ENCODE measurements at regions not wholly inside any gene's neighbourhood (a gene's known extent, or its start where the extent isn't known, plus 50 kb on each side); places are given as distances from the start of the nearest gene placed in this dataset.

DNA sequence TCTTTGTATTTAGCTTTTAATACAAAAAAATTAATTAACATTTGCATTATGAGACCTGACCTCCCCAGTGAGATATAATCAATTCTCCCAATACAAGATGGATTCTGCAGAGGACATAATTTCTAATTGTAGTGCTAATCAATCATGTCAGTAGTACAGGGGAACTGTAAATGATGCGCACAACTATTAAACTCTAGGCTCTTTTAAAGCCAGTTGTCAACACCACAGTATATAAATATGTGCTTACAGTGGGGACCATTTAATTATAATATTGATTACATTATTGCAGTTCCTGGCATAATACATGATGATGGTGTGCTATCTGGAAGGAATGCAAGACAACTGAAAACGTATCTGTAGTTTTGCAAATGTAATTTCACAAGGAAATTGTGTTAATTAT lies 285.6 kb upstream of the EPHA4 start:
- CTCF ChIA-PET, result no interaction called here
- no peaks in the 10 kb centered on the region for H3K4me1 ChIP-seq
- BruUV-seq (replicated peaks), result no TSS peak
- no peaks in the 10 kb centered on the region for H3K4me1 Mint-ChIP-seq (ENCODE audit: low read depth, unreplicated experiment)
- no peaks in the 10 kb centered on the region for H3K36me3 Mint-ChIP-seq (ENCODE audit: insufficient read depth, unreplicated experiment)
- no peak overlapping the region for H3K4me3 Mint-ChIP-seq (ENCODE audit: unreplicated experiment)
- no peaks in the 10 kb centered on the region for H3K9me3 ChIP-seq
- intact Hi-C loops (cut with micrococcal nuclease; ENCODE audit: unreplicated experiment), result no loop called here
- H3K27me3 Mint-ChIP-seq (ENCODE audit: insufficient read depth, unreplicated experiment), result no peaks in the 10 kb centered on the region
- H3K4me3 ChIP-seq (ENCODE audit: low read depth, low read length), result no peak overlapping the region
- POLR2A ChIA-PET, result no interaction called here
- H3K27me3 ChIP-seq (replicated peaks; ENCODE audit: control insufficient read depth, insufficient read depth, low read length), result no peaks in the 10 kb centered on the region
- no peak for TF ChIP-seq CTCF (IDR thresholded peaks at IDR 0.05; ENCODE audit: insufficient read depth in 1 of 2, low read depth in 1 of 2, low read length in 1 of 2, severe bottlenecking in 1 of 2, unreplicated experiment in 1 of 2)
- no peak overlapping the region for H3K27ac Mint-ChIP-seq (ENCODE audit: unreplicated experiment)
- H3K36me3 ChIP-seq (ENCODE audit: control insufficient read depth, insufficient read depth, low read length), result no peaks in the 10 kb centered on the region
- peaks cover 10% of the 10 kb centered on the region for H3K9me3 Mint-ChIP-seq (ENCODE audit: unreplicated experiment)
- no peak for DNase-seq

DNA sequence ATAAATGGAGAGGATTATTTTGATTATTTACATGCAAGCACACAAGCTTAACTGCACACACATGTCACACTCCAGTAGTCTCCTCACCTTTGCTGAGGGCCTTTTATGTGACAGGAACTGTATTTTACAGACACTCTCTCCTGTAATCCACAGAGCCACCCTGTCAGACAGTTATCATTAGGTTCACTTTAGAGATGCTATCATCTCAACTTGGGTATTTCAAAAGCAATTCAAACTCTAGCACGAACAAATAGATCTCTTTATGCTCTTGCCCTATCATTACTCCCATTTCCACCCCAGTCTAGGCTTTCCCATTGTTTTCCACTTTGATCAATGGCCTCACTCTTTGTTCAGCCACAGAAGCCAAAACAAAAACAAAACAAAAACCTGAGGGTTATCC lies 281.2 kb upstream of the EPHA4 start:
- Mint-ChIP-seq H3K4me3 (ENCODE audit: unreplicated experiment) (no peak overlapping the region), H3K27ac (ENCODE audit: unreplicated experiment) (no peak overlapping the region), H3K36me3 (ENCODE audit: insufficient read depth, unreplicated experiment) (no peaks in the 10 kb centered on the region), H3K9me3 (ENCODE audit: unreplicated experiment) (no peaks in the 10 kb centered on the region), H3K27me3 (ENCODE audit: insufficient read depth, unreplicated experiment) (no peaks in the 10 kb centered on the region), H3K4me1 (ENCODE audit: low read depth, unreplicated experiment) (peaks cover 24% of the 10 kb centered on the region)
- no peak overlapping the region for H3K4me3 ChIP-seq (ENCODE audit: low read depth, low read length)
- no peaks in the 10 kb centered on the region for H3K27me3 ChIP-seq (replicated peaks; ENCODE audit: control insufficient read depth, insufficient read depth, low read length)
- peaks cover 24% of the 10 kb centered on the region for H3K4me1 ChIP-seq
- H3K36me3 ChIP-seq (ENCODE audit: control insufficient read depth, insufficient read depth, low read length), result no peaks in the 10 kb centered on the region
- no peak for TF ChIP-seq CTCF (IDR thresholded peaks at IDR 0.05; ENCODE audit: insufficient read depth in 1 of 2, low read depth in 1 of 2, low read length in 1 of 2, severe bottlenecking in 1 of 2, unreplicated experiment in 1 of 2)
- ChIA-PET CTCF (no interaction called here), POLR2A (no interaction called here)
- no peak for DNase-seq
- no TSS peak for BruUV-seq (replicated peaks)
- intact Hi-C loops (cut with micrococcal nuclease; ENCODE audit: unreplicated experiment), result no loop called here
- no peaks in the 10 kb centered on the region for H3K9me3 ChIP-seq

DNA sequence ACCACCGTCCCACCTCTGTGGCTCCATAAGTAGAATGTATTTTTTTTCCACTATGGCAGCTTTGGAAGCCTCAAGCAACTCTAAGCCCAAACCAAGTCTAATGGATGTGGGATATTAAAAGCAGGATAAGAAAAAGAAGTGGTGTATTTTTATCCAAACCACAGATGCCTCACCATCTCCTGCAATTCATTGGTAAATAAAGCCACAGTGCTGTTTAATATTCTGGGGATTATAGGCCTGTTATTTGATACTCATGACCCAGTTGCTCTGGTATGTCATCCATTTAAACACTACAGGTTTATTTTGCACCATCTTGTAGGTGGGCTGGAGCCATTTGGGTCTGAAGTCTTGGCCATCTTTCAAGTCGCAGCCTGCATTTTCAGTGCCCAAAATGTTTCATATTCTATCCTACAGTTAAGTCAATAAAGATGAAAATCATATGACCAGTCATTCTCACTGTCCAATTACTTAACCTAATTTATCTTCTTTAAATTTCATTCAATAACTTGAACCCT lies 279.5 kb upstream of the EPHA4 start:
- no peak for DNase-seq
- BruUV-seq (replicated peaks), result no TSS peak
- POLR2A ChIA-PET, result no interaction called here
- no peak overlapping the region for H3K4me3 ChIP-seq (ENCODE audit: low read depth, low read length)
- Mint-ChIP-seq H3K27me3 (ENCODE audit: insufficient read depth, unreplicated experiment) (no peaks in the 10 kb centered on the region), H3K27ac (ENCODE audit: unreplicated experiment) (no peak overlapping the region), H3K36me3 (ENCODE audit: insufficient read depth, unreplicated experiment) (no peaks in the 10 kb centered on the region), H3K4me3 (ENCODE audit: unreplicated experiment) (no peak overlapping the region), H3K9me3 (ENCODE audit: unreplicated experiment) (no peaks in the 10 kb centered on the region), H3K4me1 (ENCODE audit: low read depth, unreplicated experiment) (peaks cover 27% of the 10 kb centered on the region)
- TF ChIP-seq CTCF (IDR thresholded peaks at IDR 0.05; ENCODE audit: insufficient read depth in 1 of 2, low read depth in 1 of 2, low read length in 1 of 2, severe bottlenecking in 1 of 2, unreplicated experiment in 1 of 2), result no peak
- peaks cover 37% of the 10 kb centered on the region for H3K4me1 ChIP-seq
- no peaks in the 10 kb centered on the region for H3K9me3 ChIP-seq
- CTCF ChIA-PET, result no interaction called here
- intact Hi-C loops (cut with micrococcal nuclease; ENCODE audit: unreplicated experiment), result no loop called here
- H3K27me3 ChIP-seq (replicated peaks; ENCODE audit: control insufficient read depth, insufficient read depth, low read length), result no peaks in the 10 kb centered on the region
- no peaks in the 10 kb centered on the region for H3K36me3 ChIP-seq (ENCODE audit: control insufficient read depth, insufficient read depth, low read length)
